RWPE1 (cell line): ENCODE measurements at regions not wholly inside any gene's neighbourhood (a gene's known extent, or its start where the extent isn't known, plus 50 kb on each side); places are given as distances from the start of the nearest gene placed in this dataset.

ENCODE experiments used
- CTCF ChIA-PET: fragments of 350-600 bp; sonication (Branson Sonifier 250); formaldehyde crosslinking; extraction: SDS; loops from one replicate; lab custom pipeline; 2021; lab: Yijun Ruan, JAX
- POLR2A ChIA-PET: fragments of 400-600 bp; formaldehyde crosslinking; extraction: SDS; loops from one replicate; lab custom pipeline; 2020; ENCODE audit warnings: antibody characterized with exemption; ENCODE audit not compliant: low non-redundant PET; lab: Yijun Ruan, JAX
- DNase-seq: peaks from one replicate; pipeline ENCODE4 v3.0.0; 2012; ENCODE audit warnings: low spot score
- H3K27ac ChIP-seq: fragments of 450-650 bp; 2 replicates; pipeline ENCODE4 v1.5.1; 2017
- CTCF ChIP-seq: fragments of 450-650 bp; conservative IDR thresholded peaks from 2 replicates; pipeline ENCODE4 v1.5.1; 2017; ENCODE audit warnings: low read depth, mild to moderate bottlenecking

- POLR2A ChIA-PET, result no interaction called here
- CTCF ChIA-PET, result interaction anchor here (0.6 kb wide), 1 partner anchor 240 kb away, joined by 3 read pairs; no protein-coding TSS in a partner anchor
- TF ChIP-seq CTCF, result no peak
- H3K27ac ChIP-seq, result no peak overlapping the region
- no peak for DNase-seq
These were observed 55.9 kb downstream of the ZBTB18 start for GRCh38 chr1:244106837-244107493.

DNA sequence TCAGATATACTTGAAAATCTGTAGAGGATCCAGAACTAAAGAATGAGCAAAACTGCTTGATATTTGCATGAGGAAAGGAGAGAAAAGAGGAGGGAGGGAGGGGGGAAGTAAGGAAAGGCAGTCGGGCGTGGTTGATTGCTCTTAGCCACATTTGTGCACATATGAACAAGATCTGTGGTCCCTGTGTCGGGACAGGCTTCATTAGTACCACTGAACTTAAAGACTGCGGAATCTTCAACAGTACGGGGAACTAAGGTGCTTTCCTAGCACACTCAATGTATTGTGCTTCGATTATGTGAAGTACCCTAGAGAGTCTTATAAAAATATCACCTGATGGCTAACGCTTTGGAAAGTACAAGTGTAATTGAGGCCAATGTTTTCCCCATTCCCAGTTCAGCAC is 59.9 kb downstream of the ZBTB18 start:
- no peak overlapping the region for H3K27ac ChIP-seq
- ChIA-PET POLR2A (no interaction called here), CTCF (no interaction called here)
- TF ChIP-seq CTCF, result no peak
- DNase-seq, result no peak

GRCh38 chr1:244112041-244112440 is 61.0 kb downstream of the ZBTB18 start:
- CTCF ChIA-PET, result no interaction called here
- no peak for TF ChIP-seq CTCF
- POLR2A ChIA-PET, result no interaction called here
- H3K27ac ChIP-seq, result no peak overlapping the region
- DNase-seq, result no peak

- DNase-seq, result no peak
- no peak overlapping the region for H3K27ac ChIP-seq
- CTCF ChIA-PET, result interaction anchor here (0.6 kb wide), 1 partner anchor 30 kb away, joined by 3 read pairs; no protein-coding TSS in a partner anchor
- POLR2A ChIA-PET, result no interaction called here
- TF ChIP-seq CTCF, result no peak
These were observed 61.6 kb downstream of the ZBTB18 start for GRCh38 chr1:244112636-244113035.

GRCh38 chr1:244113532-244114320 is 62.6 kb downstream of the ZBTB18 start:
- no peak for DNase-seq
- ChIA-PET CTCF (interaction anchor here (0.6 kb wide), 1 partner anchor 29 kb away, joined by 3 read pairs; no protein-coding TSS in a partner anchor), POLR2A (no interaction called here)
- H3K27ac ChIP-seq, result no peak overlapping the region
- TF ChIP-seq CTCF, result no peak

DNA sequence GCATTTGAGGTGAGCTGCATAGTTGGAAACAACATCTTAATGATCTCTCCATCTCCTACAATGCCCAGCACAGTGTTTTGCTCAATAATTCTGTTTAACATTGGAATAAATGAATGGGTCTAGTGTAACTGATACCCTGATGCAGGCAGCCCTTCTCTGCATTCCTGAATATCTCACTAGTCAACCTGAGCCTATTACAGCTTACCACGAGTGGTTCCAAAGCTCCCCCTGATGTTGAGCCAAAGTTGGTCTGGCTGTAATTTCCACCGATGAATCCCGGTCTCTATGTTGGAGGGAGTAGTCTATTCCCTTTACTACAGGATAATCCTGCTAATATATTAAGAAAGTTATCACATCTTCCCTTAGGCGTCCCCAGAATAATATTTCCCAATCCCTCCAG is 63.8 kb downstream of the ZBTB18 start:
- no peak for DNase-seq
- CTCF ChIA-PET, result interaction anchor here (0.6 kb wide), 2 partner anchors 13 to 396 kb away, joined by 3 read pairs; no protein-coding TSS in a partner anchor
- TF ChIP-seq CTCF, result no peak
- H3K27ac ChIP-seq, result no peak overlapping the region
- POLR2A ChIA-PET, result no interaction called here
